WTC11 (cell line): ENCODE measurements at regions not wholly inside any gene's neighbourhood (a gene's known extent, or its start where the extent isn't known, plus 50 kb on each side); places are given as distances from the start of the nearest gene placed in this dataset.

ENCODE experiments used
- ATAC-seq: fragments of 200-7000 bp; cut with Tn5 transposase; 2 replicates; pipeline ENCODE4 v1.10.0; 2021; ENCODE audit warnings: mild to moderate bottlenecking, moderate library complexity
- CTCF ChIA-PET: fragments of 300-600 bp; sonication (Branson Sonifier 250); formaldehyde crosslinking; loops from one replicate; lab custom pipeline; 2021; ENCODE audit warnings: antibody characterized with exemption; lab: Charles Lee
- POLR2A ChIA-PET: fragments of 350-600 bp; sonication (Branson Sonifier 250); formaldehyde crosslinking; loops from one replicate; lab custom pipeline; 2021; ENCODE audit warnings: antibody characterized with exemption; lab: Charles Lee
- DNase-seq: peaks from one replicate; pipeline ENCODE4 v3.0.0; 2021; ENCODE audit warnings: low spot score
- H3K27ac Mint-ChIP-seq: 2 replicates; pipeline ENCODE4 v1.8.0; 2021; ENCODE audit warnings: mixed read lengths
- H3K27me3 Mint-ChIP-seq: 2 replicates; pipeline ENCODE4 v1.8.0; 2021; ENCODE audit warnings: low read depth, mild to moderate bottlenecking, moderate library complexity, mixed read lengths
- H3K36me3 Mint-ChIP-seq: 2 replicates; pipeline ENCODE4 v1.8.0; 2021; ENCODE audit warnings: mixed read lengths
- H3K4me1 Mint-ChIP-seq: 2 replicates; pipeline ENCODE4 v1.8.0; 2022; ENCODE audit warnings: mixed read lengths
- H3K4me3 Mint-ChIP-seq: 2 replicates; pipeline ENCODE4 v1.8.0; 2021; ENCODE audit warnings: mild to moderate bottlenecking, moderate library complexity, mixed read lengths
- H3K9me3 Mint-ChIP-seq: 2 replicates; pipeline ENCODE4 v1.8.0; 2021; ENCODE audit warnings: mixed read lengths
- GABPB1 ChIP-seq: sonication (generic); formaldehyde crosslinking; IDR thresholded peaks from 2 replicates; pipeline ENCODE4 v1.8.1; 2023; ENCODE audit warnings: mild to moderate bottlenecking, missing genetic modification reagents
- GTF2I ChIP-seq: fragments of 250-450 bp; sonication (Bioruptor Pico); conservative IDR thresholded peaks from 2 replicates; pipeline ENCODE4 v1.4.0; 2021; ENCODE audit warnings: mild to moderate bottlenecking
- HMGA2 ChIP-seq: fragments of 250-450 bp; sonication (Bioruptor Pico); IDR thresholded peaks from 2 replicates; pipeline ENCODE4 v1.4.0; 2021; ENCODE audit warnings: mild to moderate bottlenecking, moderate library complexity
- NFATC4 ChIP-seq: fragments of 250-450 bp; sonication (Bioruptor Pico); IDR thresholded peaks from 2 replicates; pipeline ENCODE4 v1.9.0; 2021; ENCODE audit warnings: mild to moderate bottlenecking
- NFE2L1 ChIP-seq: sonication (generic); formaldehyde crosslinking; IDR thresholded peaks from 2 replicates; pipeline ENCODE4 v1.8.1; 2023; ENCODE audit warnings: missing genetic modification reagents
- RELA ChIP-seq: sonication (generic); formaldehyde crosslinking; IDR thresholded peaks from 2 replicates; pipeline ENCODE4 v1.8.1; 2022; ENCODE audit warnings: missing genetic modification reagents, mild to moderate bottlenecking, borderline replicate concordance
- ZNF121 ChIP-seq: sonication (generic); formaldehyde crosslinking; IDR thresholded peaks from 2 replicates; pipeline ENCODE4 v1.8.0; 2023; ENCODE audit warnings: missing genetic modification reagents
- ZNF232 ChIP-seq: sonication (generic); formaldehyde crosslinking; IDR thresholded peaks from 2 replicates; pipeline ENCODE4 v1.8.0; 2022; ENCODE audit warnings: mild to moderate bottlenecking, missing genetic modification reagents
- ZNF416 ChIP-seq: fragments of 250-450 bp; sonication (Bioruptor Pico); IDR thresholded peaks from 2 replicates; pipeline ENCODE4 v1.9.0; 2021; ENCODE audit warnings: mild to moderate bottlenecking, inconsistent platforms
- TF ChIP-seq, protein P1 (sequence below): fragments of 250-450 bp; sonication (Bioruptor Pico); conservative IDR thresholded peaks from 2 replicates; pipeline ENCODE4 v1.9.0; 2021; ENCODE audit warnings: mild to moderate bottlenecking
- TF ChIP-seq, protein P2 (sequence below): sonication (generic); formaldehyde crosslinking; IDR thresholded peaks from 2 replicates; pipeline ENCODE4 v1.8.1; 2022; ENCODE audit warnings: missing genetic modification reagents, borderline replicate concordance
- TF ChIP-seq, protein P3 (sequence below): fragments of 250-450 bp; sonication (Bioruptor Pico); IDR thresholded peaks from 2 replicates; pipeline ENCODE4 v1.9.0; 2021; ENCODE audit warnings: moderate library complexity, mild to moderate bottlenecking, inconsistent platforms, borderline replicate concordance
- TF ChIP-seq, protein P4 (sequence below): fragments of 250-450 bp; sonication (Bioruptor Pico); IDR thresholded peaks from 2 replicates; pipeline ENCODE4 v2.1.2; 2022; ENCODE audit warnings: mild to moderate bottlenecking, moderate library complexity
- TF ChIP-seq, protein P5 (sequence below): sonication (generic); formaldehyde crosslinking; IDR thresholded peaks from 2 replicates; pipeline ENCODE4 v1.8.1; 2023; ENCODE audit warnings: mild to moderate bottlenecking, missing genetic modification reagents, borderline replicate concordance
- TF ChIP-seq, protein P6 (sequence below): sonication (generic); formaldehyde crosslinking; IDR thresholded peaks from 2 replicates; pipeline ENCODE4 v1.8.0; 2022; ENCODE audit warnings: mild to moderate bottlenecking, missing genetic modification reagents
- TF ChIP-seq, protein P7 (sequence below): fragments of 250-450 bp; sonication (Bioruptor Pico); IDR thresholded peaks from 2 replicates; pipeline ENCODE4 v1.9.0; 2021; ENCODE audit warnings: mild to moderate bottlenecking, borderline replicate concordance

DNA sequence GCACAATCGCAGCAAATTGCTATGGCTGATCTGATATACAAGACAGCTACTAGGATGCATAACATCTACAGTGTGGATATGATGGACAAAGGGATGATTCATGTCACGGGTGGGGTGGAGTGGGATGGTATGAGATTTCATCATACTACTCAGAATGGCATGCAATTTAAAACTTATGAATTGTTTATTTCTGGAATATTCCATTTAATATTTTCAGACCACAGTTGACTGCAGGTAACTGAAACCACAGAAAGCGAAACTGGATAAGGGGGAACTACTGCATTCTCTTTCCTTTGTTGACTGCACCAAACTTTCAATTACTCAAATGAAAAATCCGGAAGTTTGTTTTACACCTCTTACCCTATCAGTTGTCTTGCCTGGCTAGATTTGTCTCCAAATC, 94.4 kb upstream of the NEUROD1 start (continued):
- no peak for TF ChIP-seq ZNF121 (CRISPR knock-in tag)
- TF ChIP-seq, all 79 proteins: peak for 0

DNA sequence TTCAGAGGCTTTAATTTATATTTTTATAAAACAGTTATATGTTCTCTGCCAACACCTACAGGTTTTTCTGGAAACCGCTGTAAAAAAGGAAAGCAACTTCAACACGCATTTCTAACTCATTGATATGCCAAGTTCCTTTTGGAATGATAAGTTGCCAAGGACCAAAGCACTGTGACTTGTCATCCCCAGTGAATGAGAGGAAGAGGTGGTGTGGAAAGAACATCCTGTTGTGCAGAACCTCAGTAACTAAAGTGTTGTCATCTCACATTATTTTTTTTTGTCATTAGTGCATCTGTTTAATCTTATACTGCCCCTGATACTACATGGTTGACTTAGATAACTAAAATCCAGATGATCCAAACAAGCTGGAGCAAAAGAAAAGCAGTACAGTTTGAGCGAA, 96.0 kb upstream of the NEUROD1 start:
- Mint-ChIP-seq H3K4me1 (peaks cover 18% of the 10 kb centered on the region), H3K36me3 (no peaks in the 10 kb centered on the region), H3K4me3 (no peak overlapping the region), H3K27ac (no peak overlapping the region), H3K9me3 (peaks cover 3% of the 10 kb centered on the region; the same call in 1 of the 2 replicates), H3K27me3 (no peaks in the 10 kb centered on the region; the same call in 1 of the 2 replicates)
- ChIA-PET POLR2A (no interaction called here), CTCF (interaction anchor here (0.9 kb wide), 1 partner anchor 34 kb away, joined by 3 read pairs; no protein-coding TSS in a partner anchor)
- DNase-seq, result no peak
- TF ChIP-seq HMGA2 (CRISPR knock-in tag) (no peak), ZNF232 (CRISPR knock-in tag) (no peak), NFE2L1 (CRISPR knock-in tag) (no peak), GTF2I (CRISPR knock-in tag) (no peak), NFATC4 (no peak), ZNF416 (CRISPR knock-in tag) (no peak), GABPB1 (CRISPR knock-in tag) (no peak), RELA (CRISPR knock-in tag) (no peak)
- TF ChIP-seq, protein P1, sequence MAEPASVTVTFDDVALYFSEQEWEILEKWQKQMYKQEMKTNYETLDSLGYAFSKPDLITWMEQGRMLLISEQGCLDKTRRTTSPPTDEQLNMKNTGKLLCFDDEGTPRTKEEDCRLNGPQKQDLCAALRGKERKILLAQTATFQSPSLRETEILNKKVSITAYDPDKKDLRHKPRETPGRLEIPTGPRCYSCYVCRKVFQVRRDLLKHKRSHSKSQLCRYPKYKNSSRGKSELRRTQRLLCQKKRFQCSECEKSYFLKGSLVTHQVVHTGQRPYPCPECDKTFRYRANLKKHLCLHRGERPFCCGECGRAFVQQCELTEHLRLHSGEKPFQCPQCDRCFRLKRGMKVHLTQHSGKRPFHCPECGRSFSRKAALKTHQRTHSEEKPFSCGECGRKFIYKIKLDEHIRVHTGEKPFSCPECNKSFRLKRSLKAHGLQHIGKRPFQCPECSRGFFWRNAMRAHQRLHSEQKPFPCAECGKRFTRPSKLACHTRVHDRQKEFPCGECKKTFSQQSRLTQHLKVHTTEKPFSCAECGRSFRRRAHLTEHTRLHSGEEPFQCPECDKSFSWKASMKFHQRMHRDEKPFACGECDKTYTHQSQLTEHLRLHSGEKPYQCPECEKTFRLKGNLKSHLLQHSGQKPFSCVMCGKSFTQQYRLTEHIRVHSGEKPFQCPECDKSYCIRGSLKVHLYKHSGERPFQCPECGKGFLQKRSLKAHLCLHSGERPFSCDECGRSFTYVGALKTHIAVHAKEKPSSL (CRISPR knock-in tag), result no peak
- TF ChIP-seq, protein P2, sequence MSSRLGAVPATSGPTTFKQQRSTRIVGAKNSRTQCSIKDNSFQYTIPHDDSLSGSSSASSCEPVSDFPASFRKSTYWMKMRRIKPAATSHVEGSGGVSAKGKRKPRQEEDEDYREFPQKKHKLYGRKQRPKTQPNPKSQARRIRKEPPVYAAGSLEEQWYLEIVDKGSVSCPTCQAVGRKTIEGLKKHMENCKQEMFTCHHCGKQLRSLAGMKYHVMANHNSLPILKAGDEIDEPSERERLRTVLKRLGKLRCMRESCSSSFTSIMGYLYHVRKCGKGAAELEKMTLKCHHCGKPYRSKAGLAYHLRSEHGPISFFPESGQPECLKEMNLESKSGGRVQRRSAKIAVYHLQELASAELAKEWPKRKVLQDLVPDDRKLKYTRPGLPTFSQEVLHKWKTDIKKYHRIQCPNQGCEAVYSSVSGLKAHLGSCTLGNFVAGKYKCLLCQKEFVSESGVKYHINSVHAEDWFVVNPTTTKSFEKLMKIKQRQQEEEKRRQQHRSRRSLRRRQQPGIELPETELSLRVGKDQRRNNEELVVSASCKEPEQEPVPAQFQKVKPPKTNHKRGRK, result no peak
- TF ChIP-seq, protein P3, sequence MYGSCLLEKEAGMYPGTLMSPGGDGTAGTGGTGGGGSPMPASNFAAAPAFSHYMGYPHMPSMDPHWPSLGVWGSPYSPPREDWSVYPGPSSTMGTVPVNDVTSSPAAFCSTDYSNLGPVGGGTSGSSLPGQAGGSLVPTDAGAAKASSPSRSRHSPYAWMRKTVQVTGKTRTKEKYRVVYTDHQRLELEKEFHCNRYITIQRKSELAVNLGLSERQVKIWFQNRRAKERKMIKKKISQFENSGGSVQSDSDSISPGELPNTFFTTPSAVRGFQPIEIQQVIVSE (CRISPR knock-in tag), result no peak
- TF ChIP-seq, protein P4, sequence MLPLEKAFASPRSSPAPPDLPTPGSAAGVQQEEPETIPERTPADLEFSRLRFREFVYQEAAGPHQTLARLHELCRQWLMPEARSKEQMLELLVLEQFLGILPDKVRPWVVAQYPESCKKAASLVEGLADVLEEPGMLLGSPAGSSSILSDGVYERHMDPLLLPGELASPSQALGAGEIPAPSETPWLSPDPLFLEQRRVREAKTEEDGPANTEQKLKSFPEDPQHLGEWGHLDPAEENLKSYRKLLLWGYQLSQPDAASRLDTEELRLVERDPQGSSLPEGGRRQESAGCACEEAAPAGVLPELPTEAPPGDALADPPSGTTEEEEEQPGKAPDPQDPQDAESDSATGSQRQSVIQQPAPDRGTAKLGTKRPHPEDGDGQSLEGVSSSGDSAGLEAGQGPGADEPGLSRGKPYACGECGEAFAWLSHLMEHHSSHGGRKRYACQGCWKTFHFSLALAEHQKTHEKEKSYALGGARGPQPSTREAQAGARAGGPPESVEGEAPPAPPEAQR (CRISPR knock-in tag), result no peak
- TF ChIP-seq, protein P5, sequence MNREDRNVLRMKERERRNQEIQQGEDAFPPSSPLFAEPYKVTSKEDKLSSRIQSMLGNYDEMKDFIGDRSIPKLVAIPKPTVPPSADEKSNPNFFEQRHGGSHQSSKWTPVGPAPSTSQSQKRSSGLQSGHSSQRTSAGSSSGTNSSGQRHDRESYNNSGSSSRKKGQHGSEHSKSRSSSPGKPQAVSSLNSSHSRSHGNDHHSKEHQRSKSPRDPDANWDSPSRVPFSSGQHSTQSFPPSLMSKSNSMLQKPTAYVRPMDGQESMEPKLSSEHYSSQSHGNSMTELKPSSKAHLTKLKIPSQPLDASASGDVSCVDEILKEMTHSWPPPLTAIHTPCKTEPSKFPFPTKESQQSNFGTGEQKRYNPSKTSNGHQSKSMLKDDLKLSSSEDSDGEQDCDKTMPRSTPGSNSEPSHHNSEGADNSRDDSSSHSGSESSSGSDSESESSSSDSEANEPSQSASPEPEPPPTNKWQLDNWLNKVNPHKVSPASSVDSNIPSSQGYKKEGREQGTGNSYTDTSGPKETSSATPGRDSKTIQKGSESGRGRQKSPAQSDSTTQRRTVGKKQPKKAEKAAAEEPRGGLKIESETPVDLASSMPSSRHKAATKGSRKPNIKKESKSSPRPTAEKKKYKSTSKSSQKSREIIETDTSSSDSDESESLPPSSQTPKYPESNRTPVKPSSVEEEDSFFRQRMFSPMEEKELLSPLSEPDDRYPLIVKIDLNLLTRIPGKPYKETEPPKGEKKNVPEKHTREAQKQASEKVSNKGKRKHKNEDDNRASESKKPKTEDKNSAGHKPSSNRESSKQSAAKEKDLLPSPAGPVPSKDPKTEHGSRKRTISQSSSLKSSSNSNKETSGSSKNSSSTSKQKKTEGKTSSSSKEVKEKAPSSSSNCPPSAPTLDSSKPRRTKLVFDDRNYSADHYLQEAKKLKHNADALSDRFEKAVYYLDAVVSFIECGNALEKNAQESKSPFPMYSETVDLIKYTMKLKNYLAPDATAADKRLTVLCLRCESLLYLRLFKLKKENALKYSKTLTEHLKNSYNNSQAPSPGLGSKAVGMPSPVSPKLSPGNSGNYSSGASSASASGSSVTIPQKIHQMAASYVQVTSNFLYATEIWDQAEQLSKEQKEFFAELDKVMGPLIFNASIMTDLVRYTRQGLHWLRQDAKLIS (CRISPR knock-in tag), result no peak
- TF ChIP-seq, protein P6, sequence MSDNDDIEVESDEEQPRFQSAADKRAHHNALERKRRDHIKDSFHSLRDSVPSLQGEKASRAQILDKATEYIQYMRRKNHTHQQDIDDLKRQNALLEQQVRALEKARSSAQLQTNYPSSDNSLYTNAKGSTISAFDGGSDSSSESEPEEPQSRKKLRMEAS, result no peak
- TF ChIP-seq, protein P7, sequence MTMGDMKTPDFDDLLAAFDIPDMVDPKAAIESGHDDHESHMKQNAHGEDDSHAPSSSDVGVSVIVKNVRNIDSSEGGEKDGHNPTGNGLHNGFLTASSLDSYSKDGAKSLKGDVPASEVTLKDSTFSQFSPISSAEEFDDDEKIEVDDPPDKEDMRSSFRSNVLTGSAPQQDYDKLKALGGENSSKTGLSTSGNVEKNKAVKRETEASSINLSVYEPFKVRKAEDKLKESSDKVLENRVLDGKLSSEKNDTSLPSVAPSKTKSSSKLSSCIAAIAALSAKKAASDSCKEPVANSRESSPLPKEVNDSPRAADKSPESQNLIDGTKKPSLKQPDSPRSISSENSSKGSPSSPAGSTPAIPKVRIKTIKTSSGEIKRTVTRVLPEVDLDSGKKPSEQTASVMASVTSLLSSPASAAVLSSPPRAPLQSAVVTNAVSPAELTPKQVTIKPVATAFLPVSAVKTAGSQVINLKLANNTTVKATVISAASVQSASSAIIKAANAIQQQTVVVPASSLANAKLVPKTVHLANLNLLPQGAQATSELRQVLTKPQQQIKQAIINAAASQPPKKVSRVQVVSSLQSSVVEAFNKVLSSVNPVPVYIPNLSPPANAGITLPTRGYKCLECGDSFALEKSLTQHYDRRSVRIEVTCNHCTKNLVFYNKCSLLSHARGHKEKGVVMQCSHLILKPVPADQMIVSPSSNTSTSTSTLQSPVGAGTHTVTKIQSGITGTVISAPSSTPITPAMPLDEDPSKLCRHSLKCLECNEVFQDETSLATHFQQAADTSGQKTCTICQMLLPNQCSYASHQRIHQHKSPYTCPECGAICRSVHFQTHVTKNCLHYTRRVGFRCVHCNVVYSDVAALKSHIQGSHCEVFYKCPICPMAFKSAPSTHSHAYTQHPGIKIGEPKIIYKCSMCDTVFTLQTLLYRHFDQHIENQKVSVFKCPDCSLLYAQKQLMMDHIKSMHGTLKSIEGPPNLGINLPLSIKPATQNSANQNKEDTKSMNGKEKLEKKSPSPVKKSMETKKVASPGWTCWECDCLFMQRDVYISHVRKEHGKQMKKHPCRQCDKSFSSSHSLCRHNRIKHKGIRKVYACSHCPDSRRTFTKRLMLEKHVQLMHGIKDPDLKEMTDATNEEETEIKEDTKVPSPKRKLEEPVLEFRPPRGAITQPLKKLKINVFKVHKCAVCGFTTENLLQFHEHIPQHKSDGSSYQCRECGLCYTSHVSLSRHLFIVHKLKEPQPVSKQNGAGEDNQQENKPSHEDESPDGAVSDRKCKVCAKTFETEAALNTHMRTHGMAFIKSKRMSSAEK, result no peak
- TF ChIP-seq, all 79 proteins: peak for 0
- no peak for ATAC-seq
